ENCODE measurements at regions not wholly inside any gene's neighbourhood (a gene's known extent, or its start where the extent isn't known, plus 50 kb on each side); places are given as distances from the start of the nearest gene placed in this dataset.

DNA sequence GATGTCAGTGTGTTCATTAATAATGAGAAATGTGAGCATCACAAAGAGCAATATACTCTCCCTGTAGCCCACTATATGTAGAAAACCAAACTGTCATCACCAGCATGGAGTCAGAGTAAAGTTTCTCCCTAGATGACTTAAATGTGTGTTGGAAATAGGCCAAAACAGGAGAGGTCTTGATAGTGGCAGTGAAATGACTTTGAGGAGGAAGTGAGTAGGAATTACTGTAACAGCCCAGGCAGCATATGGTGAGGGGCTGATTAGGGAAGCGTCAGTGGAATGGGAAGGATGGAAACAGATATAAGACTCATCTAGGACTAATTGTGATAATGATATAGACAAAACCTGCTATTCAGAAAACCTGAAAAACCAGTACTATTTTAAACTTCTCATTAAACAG is 83.9 kb downstream of the ATXN3L start (continued):
- TF ChIP-seq, protein P1, sequence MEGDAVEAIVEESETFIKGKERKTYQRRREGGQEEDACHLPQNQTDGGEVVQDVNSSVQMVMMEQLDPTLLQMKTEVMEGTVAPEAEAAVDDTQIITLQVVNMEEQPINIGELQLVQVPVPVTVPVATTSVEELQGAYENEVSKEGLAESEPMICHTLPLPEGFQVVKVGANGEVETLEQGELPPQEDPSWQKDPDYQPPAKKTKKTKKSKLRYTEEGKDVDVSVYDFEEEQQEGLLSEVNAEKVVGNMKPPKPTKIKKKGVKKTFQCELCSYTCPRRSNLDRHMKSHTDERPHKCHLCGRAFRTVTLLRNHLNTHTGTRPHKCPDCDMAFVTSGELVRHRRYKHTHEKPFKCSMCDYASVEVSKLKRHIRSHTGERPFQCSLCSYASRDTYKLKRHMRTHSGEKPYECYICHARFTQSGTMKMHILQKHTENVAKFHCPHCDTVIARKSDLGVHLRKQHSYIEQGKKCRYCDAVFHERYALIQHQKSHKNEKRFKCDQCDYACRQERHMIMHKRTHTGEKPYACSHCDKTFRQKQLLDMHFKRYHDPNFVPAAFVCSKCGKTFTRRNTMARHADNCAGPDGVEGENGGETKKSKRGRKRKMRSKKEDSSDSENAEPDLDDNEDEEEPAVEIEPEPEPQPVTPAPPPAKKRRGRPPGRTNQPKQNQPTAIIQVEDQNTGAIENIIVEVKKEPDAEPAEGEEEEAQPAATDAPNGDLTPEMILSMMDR (IDR thresholded peaks at IDR 0.05; ENCODE audit: low read depth, low read length, missing input control): no peak
- no peak for TF ChIP-seq TAF1 (conservative IDR thresholded peaks at IDR 0.05)

DNA sequence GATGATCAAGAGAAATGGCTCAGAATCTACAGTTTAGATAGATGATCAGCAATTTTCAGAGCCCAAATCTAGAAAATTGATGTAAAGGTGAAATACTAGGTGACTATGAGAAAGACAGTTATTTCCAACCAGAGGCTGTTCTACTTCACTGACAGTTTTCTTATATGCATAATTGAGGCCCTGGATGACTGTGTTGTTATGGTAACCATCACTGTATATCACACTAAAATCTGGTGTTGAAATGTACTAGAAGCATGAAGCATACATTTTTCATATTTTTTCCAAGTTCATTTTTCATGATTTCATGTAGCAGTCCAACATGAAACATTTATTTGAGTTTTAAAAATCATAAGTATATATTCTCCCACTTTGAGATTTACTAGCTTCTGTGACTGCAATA is 87.4 kb downstream of the ATXN3L start:
- H3K27me3 ChIP-seq (ENCODE audit: control insufficient read depth in 4 of 4, insufficient read depth in 4 of 4, low read length in 3 of 4): no peaks in the 10 kb centered on the region
- TF ChIP-seq SP1 (IDR thresholded peaks at IDR 0.05) (no peak), RAD21 (IDR thresholded peaks at IDR 0.05) (no peak), FOXA2 (IDR thresholded peaks at IDR 0.05) (no peak), FOXA1 (IDR thresholded peaks at IDR 0.05) (no peak), YY1 (IDR thresholded peaks at IDR 0.05) (no peak), EGR1 (IDR thresholded peaks at IDR 0.05; ENCODE audit: low read depth in 2 of 2) (no peak), NR2F2 (IDR thresholded peaks at IDR 0.05) (no peak)
- TF ChIP-seq, protein P2, sequence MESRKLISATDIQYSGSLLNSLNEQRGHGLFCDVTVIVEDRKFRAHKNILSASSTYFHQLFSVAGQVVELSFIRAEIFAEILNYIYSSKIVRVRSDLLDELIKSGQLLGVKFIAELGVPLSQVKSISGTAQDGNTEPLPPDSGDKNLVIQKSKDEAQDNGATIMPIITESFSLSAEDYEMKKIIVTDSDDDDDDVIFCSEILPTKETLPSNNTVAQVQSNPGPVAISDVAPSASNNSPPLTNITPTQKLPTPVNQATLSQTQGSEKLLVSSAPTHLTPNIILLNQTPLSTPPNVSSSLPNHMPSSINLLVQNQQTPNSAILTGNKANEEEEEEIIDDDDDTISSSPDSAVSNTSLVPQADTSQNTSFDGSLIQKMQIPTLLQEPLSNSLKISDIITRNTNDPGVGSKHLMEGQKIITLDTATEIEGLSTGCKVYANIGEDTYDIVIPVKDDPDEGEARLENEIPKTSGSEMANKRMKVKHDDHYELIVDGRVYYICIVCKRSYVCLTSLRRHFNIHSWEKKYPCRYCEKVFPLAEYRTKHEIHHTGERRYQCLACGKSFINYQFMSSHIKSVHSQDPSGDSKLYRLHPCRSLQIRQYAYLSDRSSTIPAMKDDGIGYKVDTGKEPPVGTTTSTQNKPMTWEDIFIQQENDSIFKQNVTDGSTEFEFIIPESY (IDR thresholded peaks at IDR 0.05): no peak
- no peak for DNase-seq (ENCODE audit: low spot score)
- H3K36me3 ChIP-seq (ENCODE audit: control insufficient read depth in 4 of 4, insufficient read depth in 3 of 4, low read depth in 1 of 4, low read length in 3 of 4): no peaks in the 10 kb centered on the region
- no peaks in the 10 kb centered on the region for H3K4me1 ChIP-seq (ENCODE audit: control insufficient read depth in 4 of 4, insufficient read depth in 4 of 4, low read length in 3 of 4)
- no peak overlapping the region for H3K4me3 ChIP-seq (ENCODE audit: low read depth in 1 of 3, low read length in 3 of 3)
- no peaks in the 10 kb centered on the region for H3K9me3 ChIP-seq (ENCODE audit: control insufficient read depth in 4 of 4, low read length in 3 of 4)
- no peak overlapping the region for H3K27ac ChIP-seq (ENCODE audit: low read depth in 1 of 2, low read length in 2 of 2)
- no peak overlapping the region for H3K9ac ChIP-seq (ENCODE audit: low read depth in 1 of 2, low read length in 2 of 2)

DNA sequence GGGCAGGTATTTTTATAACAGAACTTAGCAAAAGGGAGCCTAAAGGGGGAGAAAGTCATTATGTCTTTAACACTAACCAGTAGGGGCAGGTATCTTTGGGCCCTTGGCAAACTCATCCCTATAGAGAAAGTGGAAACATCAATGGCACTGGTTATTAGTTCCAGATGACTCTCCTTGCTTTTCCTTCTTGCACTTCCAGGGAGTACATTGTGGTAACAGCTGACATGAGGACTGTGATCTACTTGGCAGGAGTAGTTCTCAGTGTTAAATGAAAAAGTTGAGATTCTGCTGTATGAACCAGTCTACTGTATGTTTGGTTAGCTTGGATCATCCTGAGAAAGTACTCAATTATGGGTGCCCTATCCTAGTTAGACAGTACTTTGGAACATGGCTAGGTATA is 93.6 kb downstream of the ATXN3L start:
- TF ChIP-seq TAF1 (conservative IDR thresholded peaks at IDR 0.05) (no peak), RAD21 (IDR thresholded peaks at IDR 0.05) (no peak), HNF4G (IDR thresholded peaks at IDR 0.05) (no peak), SP1 (IDR thresholded peaks at IDR 0.05) (no peak), GABPA (IDR thresholded peaks at IDR 0.05 in 1 of 2, conservative IDR thresholded peaks at IDR 0.05 in 1 of 2) (no peak), NR2F2 (IDR thresholded peaks at IDR 0.05) (no peak), FOXA1 (IDR thresholded peaks at IDR 0.05) (no peak), FOXA2 (IDR thresholded peaks at IDR 0.05) (no peak), HNF4A (conservative IDR thresholded peaks at IDR 0.05) (no peak), JUND (IDR thresholded peaks at IDR 0.05) (no peak)
- TF ChIP-seq, protein P3, sequence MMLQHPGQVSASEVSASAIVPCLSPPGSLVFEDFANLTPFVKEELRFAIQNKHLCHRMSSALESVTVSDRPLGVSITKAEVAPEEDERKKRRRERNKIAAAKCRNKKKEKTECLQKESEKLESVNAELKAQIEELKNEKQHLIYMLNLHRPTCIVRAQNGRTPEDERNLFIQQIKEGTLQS (IDR thresholded peaks at IDR 0.05): no peak
- TF ChIP-seq, protein P4, sequence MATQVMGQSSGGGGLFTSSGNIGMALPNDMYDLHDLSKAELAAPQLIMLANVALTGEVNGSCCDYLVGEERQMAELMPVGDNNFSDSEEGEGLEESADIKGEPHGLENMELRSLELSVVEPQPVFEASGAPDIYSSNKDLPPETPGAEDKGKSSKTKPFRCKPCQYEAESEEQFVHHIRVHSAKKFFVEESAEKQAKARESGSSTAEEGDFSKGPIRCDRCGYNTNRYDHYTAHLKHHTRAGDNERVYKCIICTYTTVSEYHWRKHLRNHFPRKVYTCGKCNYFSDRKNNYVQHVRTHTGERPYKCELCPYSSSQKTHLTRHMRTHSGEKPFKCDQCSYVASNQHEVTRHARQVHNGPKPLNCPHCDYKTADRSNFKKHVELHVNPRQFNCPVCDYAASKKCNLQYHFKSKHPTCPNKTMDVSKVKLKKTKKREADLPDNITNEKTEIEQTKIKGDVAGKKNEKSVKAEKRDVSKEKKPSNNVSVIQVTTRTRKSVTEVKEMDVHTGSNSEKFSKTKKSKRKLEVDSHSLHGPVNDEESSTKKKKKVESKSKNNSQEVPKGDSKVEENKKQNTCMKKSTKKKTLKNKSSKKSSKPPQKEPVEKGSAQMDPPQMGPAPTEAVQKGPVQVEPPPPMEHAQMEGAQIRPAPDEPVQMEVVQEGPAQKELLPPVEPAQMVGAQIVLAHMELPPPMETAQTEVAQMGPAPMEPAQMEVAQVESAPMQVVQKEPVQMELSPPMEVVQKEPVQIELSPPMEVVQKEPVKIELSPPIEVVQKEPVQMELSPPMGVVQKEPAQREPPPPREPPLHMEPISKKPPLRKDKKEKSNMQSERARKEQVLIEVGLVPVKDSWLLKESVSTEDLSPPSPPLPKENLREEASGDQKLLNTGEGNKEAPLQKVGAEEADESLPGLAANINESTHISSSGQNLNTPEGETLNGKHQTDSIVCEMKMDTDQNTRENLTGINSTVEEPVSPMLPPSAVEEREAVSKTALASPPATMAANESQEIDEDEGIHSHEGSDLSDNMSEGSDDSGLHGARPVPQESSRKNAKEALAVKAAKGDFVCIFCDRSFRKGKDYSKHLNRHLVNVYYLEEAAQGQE (IDR thresholded peaks at IDR 0.05): no peak
- TF ChIP-seq, protein P1 (IDR thresholded peaks at IDR 0.05; ENCODE audit: low read depth, low read length, missing input control): no peak
- TF ChIP-seq, protein P2 (IDR thresholded peaks at IDR 0.05): no peak
- TF ChIP-seq, protein P5, sequence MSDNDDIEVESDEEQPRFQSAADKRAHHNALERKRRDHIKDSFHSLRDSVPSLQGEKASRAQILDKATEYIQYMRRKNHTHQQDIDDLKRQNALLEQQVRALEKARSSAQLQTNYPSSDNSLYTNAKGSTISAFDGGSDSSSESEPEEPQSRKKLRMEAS (IDR thresholded peaks at IDR 0.05): no peak
- H3K4me1 ChIP-seq (ENCODE audit: control insufficient read depth in 4 of 4, insufficient read depth in 4 of 4, low read length in 3 of 4): peaks cover 0 to 2% (median 0%) of the 10 kb centered on the region in 4 donors
- no peak for DNase-seq (ENCODE audit: low spot score)
- no peaks in the 10 kb centered on the region for H3K36me3 ChIP-seq (ENCODE audit: control insufficient read depth in 4 of 4, insufficient read depth in 3 of 4, low read depth in 1 of 4, low read length in 3 of 4)
- H3K9ac ChIP-seq (ENCODE audit: low read depth in 1 of 2, low read length in 2 of 2): no peak overlapping the region
- H3K27me3 ChIP-seq (ENCODE audit: control insufficient read depth in 4 of 4, insufficient read depth in 4 of 4, low read length in 3 of 4): no peaks in the 10 kb centered on the region
- no peak overlapping the region for H3K27ac ChIP-seq (ENCODE audit: low read depth in 1 of 2, low read length in 2 of 2)
- no peak overlapping the region for H3K4me3 ChIP-seq (ENCODE audit: low read depth in 1 of 3, low read length in 3 of 3)
- no peaks in the 10 kb centered on the region for H3K9me3 ChIP-seq (ENCODE audit: control insufficient read depth in 4 of 4, low read length in 3 of 4)

Data from liver (tissue), 7 donors.